Testis (tissue), 2 donors: ENCODE measurements at regions not wholly inside any gene's neighbourhood (a gene's known extent, or its start where the extent isn't known, plus 50 kb on each side); places are given as distances from the start of the nearest gene placed in this dataset.

Experiments used
- DNase-seq: peaks from one replicate; pipeline ENCODE4 v3.0.0-alpha.2; 2019
- H3K27ac ChIP-seq, 2 donors: fragments of 200-600 bp; sonication (generic); one replicate each; pipeline ENCODE4 v1.5.1; 2019
- H3K27me3 ChIP-seq: fragments of 200-600 bp; sonication (generic); one replicate; pipeline ENCODE4 v1.5.1; 2019
- H3K36me3 ChIP-seq: fragments of 200-600 bp; sonication (generic); one replicate; pipeline ENCODE4 v1.5.1; 2017; ENCODE audit warnings: low read depth; ENCODE audit errors: missing control alignments
- H3K4me1 ChIP-seq: fragments of 200-600 bp; sonication (generic); one replicate; pipeline ENCODE4 v1.5.1; 2019
- H3K4me3 ChIP-seq, 2 donors: fragments of 200-600 bp; sonication (generic); one replicate each; pipeline ENCODE4 v1.5.1; 2017 to 2019
- H3K9me3 ChIP-seq: fragments of 200-600 bp; sonication (generic); one replicate; pipeline ENCODE4 v1.5.1; 2017
- CTCF ChIP-seq, 3 experiments: fragments of 450-650 bp in 2 of 3; fragments of 200-600 bp in 1 of 3; sonication (generic) in 1 of 3; IDR thresholded peaks; one replicate each; pipeline ENCODE4 v1.5.1; 2016 to 2019; ENCODE audit warnings: antibody characterized with exemption in 3 of 3, mild to moderate bottlenecking in 2 of 3, moderate library complexity in 1 of 3
- POLR2A ChIP-seq: fragments of 450-650 bp; IDR thresholded peaks from one replicate; pipeline ENCODE4 v1.6.1; 2017; ENCODE audit warnings: antibody characterized with exemption, mild to moderate bottlenecking, moderate library complexity
- WGBS, 2 donors: methylation state at CpG; one replicate each; pipeline ENCODE4 v1.1.5; 2018; 5-methylcytosine and 5-hydroxymethylcytosine counted together
- intact Hi-C: fragments of 100-400 bp; cut with DNase I; formaldehyde crosslinking; loops from one replicate; pipeline ENCODE4 v1.15.1; 2023; ENCODE audit warnings: low total_unique reads

- WGBS, 2 donors, result 89 to 90% methylated on average over 3 of the region's 3 CpGs
Measured at GRCh38 chr13:73173279-73173811, 114.5 kb downstream of the KLF5 start.

GRCh38 chr13:73171926-73172325 is 113.1 kb downstream of the KLF5 start:
- WGBS, 2 donors, result 63 to 68% methylated on average over 5 of the region's 5 CpGs
- H3K4me1 ChIP-seq, result no peaks in the 10 kb centered on the region
- DNase-seq, result no peak
- H3K4me3 ChIP-seq, result no peak overlapping the region
- H3K27me3 ChIP-seq, result no peaks in the 10 kb centered on the region
- TF ChIP-seq POLR2A (no peak), CTCF (IDR thresholded peaks at IDR 0.05) (no peak)
- H3K36me3 ChIP-seq, result no peaks in the 10 kb centered on the region
- no peaks in the 10 kb centered on the region for H3K9me3 ChIP-seq
- H3K27ac ChIP-seq, result no peak overlapping the region
- intact Hi-C loops, result no loop called here

More at GRCh38 chr13:73173279-73173811, 114.5 kb downstream of the KLF5 start:
- Histone ChIP-seq H3K27ac (no peak overlapping the region), H3K27me3 (no peaks in the 10 kb centered on the region), H3K4me3 (no peak overlapping the region), H3K4me1 (no peaks in the 10 kb centered on the region), H3K9me3 (no peaks in the 10 kb centered on the region), H3K36me3 (no peaks in the 10 kb centered on the region)
- DNase-seq, result no peak
- TF ChIP-seq POLR2A (no peak), CTCF (IDR thresholded peaks at IDR 0.05) (no peak)
- intact Hi-C loops, result no loop called here

GRCh38 chr13:73171271-73171682 is 112.5 kb downstream of the KLF5 start:
- intact Hi-C loops, result no loop called here
- no peaks in the 10 kb centered on the region for H3K4me1 ChIP-seq
- TF ChIP-seq POLR2A, result no peak
- H3K4me3 ChIP-seq, result no peak overlapping the region
- no peaks in the 10 kb centered on the region for H3K9me3 ChIP-seq
- no peaks in the 10 kb centered on the region for H3K36me3 ChIP-seq
- DNase-seq, result no peak
- H3K27ac ChIP-seq, result no peak overlapping the region
- H3K27me3 ChIP-seq, result no peaks in the 10 kb centered on the region
- WGBS, 2 donors, result 89 to 96% methylated on average over 5 of the region's 5 CpGs

GRCh38 chr13:73169971-73170370 is 111.2 kb downstream of the KLF5 start:
- Histone ChIP-seq H3K4me1 (no peaks in the 10 kb centered on the region), H3K9me3 (no peaks in the 10 kb centered on the region), H3K4me3 (no peak overlapping the region), H3K27me3 (no peaks in the 10 kb centered on the region), H3K27ac (no peak overlapping the region), H3K36me3 (no peaks in the 10 kb centered on the region)
- DNase-seq, result no peak
- WGBS, 2 donors, result 27 to 52% methylated on average over 2 of the region's 2 CpGs
- intact Hi-C loops, result no loop called here
- TF ChIP-seq CTCF (IDR thresholded peaks at IDR 0.05), result no peak
- TF ChIP-seq POLR2A, result no peak

GRCh38 chr13:73168953-73169401 is 110.2 kb downstream of the KLF5 start:
- TF ChIP-seq POLR2A (no peak), CTCF (IDR thresholded peaks at IDR 0.05) (no peak)
- Histone ChIP-seq H3K27me3 (no peaks in the 10 kb centered on the region), H3K4me1 (no peaks in the 10 kb centered on the region), H3K4me3 (no peak overlapping the region), H3K9me3 (no peaks in the 10 kb centered on the region), H3K36me3 (no peaks in the 10 kb centered on the region), H3K27ac (no peak overlapping the region)
- intact Hi-C loops, result no loop called here
- DNase-seq, result no peak
- WGBS, 2 donors, result 84 to 85% methylated on average over 8 of the region's 8 CpGs
